GM12864 (cell line): ENCODE measurements at regions not wholly inside any gene's neighbourhood (a gene's known extent, or its start where the extent isn't known, plus 50 kb on each side); places are given as distances from the start of the nearest gene placed in this dataset.

Source experiments
- DNase-seq: peaks from one replicate; pipeline ENCODE4 v3.0.0-alpha.2; 2011; ENCODE audit warnings: low read depth
- H3K4me3 ChIP-seq: 2 replicates; pipeline ENCODE4 v1.5.1; 2011; ENCODE audit warnings: mild to moderate bottlenecking, low read depth, low read length, control low read depth
- CTCF ChIP-seq: IDR thresholded peaks from 2 replicates; pipeline ENCODE4 v1.5.1; 2011; ENCODE audit warnings: low read depth, mild to moderate bottlenecking, moderate library complexity, low read length, control low read depth, inconsistent platforms; ENCODE audit errors: missing control alignments

- H3K4me3 ChIP-seq = no peak overlapping the region
- no peak for TF ChIP-seq CTCF
- DNase-seq = no peak
Measured at GRCh38 chrX:9355739-9356138, 109.1 kb upstream of the TBL1X start.

GRCh38 chrX:9356846-9357245 lies 108.0 kb upstream of the TBL1X start:
- H3K4me3 ChIP-seq = no peak overlapping the region
- TF ChIP-seq CTCF = no peak
- no peak for DNase-seq

- no peak overlapping the region for H3K4me3 ChIP-seq
- TF ChIP-seq CTCF = no peak
- no peak for DNase-seq
Measured at GRCh38 chrX:9357518-9358114, 107.2 kb upstream of the TBL1X start.

GRCh38 chrX:9362363-9362928 lies 102.4 kb upstream of the TBL1X start:
- DNase-seq = no peak

GRCh38 chrX:9367421-9367820 lies 97.4 kb upstream of the TBL1X start:
- no peak for TF ChIP-seq CTCF
- H3K4me3 ChIP-seq = no peak overlapping the region
- DNase-seq = no peak

More at GRCh38 chrX:9362363-9362928, 102.4 kb upstream of the TBL1X start:
- H3K4me3 ChIP-seq = no peak overlapping the region
- no peak for TF ChIP-seq CTCF

GRCh38 chrX:9368262-9368661 lies 96.6 kb upstream of the TBL1X start:
- no peak overlapping the region for H3K4me3 ChIP-seq
- TF ChIP-seq CTCF = no peak
- no peak for DNase-seq

- DNase-seq = no peak
- TF ChIP-seq CTCF = no peak
Measured at GRCh38 chrX:9369802-9370291, 95.0 kb upstream of the TBL1X start.

More at GRCh38 chrX:9369802-9370291, 95.0 kb upstream of the TBL1X start:
- H3K4me3 ChIP-seq = no peak overlapping the region
